Peyer's patch (tissue), 4 donors: ENCODE measurements at regions not wholly inside any gene's neighbourhood (a gene's known extent, or its start where the extent isn't known, plus 50 kb on each side); places are given as distances from the start of the nearest gene placed in this dataset.

Experiments
- CTCF ChIP-seq, 6 experiments: fragments of 450-650 bp in 4 of 6; fragments of 200-600 bp in 2 of 6; sonication (generic) in 1 of 6; IDR thresholded peaks; one replicate each; pipeline ENCODE4 v1.5.1; 2017 to 2019; ENCODE audit warnings: antibody characterized with exemption in 6 of 6, mild to moderate bottlenecking in 3 of 6, moderate library complexity in 1 of 6
- POLR2A ChIP-seq, 2 donors: fragments of 450-650 bp; IDR thresholded peaks; one replicate each; pipeline ENCODE4 v1.5.1; 2017; ENCODE audit warnings: antibody characterized with exemption in 2 of 2, mild to moderate bottlenecking in 2 of 2, moderate library complexity in 2 of 2

DNA sequence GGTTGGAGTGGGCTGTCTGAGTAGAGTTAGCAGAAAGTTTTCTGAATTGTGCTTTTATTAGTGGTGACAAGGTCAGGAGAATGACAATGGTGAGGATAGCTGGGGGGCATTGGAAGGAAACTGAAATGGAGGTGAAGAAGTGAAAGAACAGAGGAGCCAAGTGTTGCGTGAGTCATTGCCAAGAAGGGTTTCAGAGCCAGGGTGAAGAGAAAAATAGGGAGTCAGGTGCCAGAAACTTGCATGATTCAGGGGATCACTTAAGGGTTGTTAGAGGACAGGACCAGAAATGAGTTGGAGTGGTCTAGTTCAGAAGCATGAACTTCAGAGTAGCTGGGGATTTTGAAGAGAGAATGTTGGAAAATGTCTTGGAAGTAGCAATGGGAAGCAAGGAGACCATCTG lies 86.0 kb upstream of the GALNT15 start:
- TF ChIP-seq CTCF (IDR thresholded peaks at IDR 0.05): no peak
- TF ChIP-seq POLR2A (IDR thresholded peaks at IDR 0.05): no peak
